ENCODE measurements at regions not wholly inside any gene's neighbourhood (a gene's known extent, or its start where the extent isn't known, plus 50 kb on each side); places are given as distances from the start of the nearest gene placed in this dataset.

- no peak for TF ChIP-seq CTCF (IDR thresholded peaks at IDR 0.05)
- TF ChIP-seq POLR2A (IDR thresholded peaks at IDR 0.05), result no peak
Measured at GRCh38 chr17:68674029-68674925, 73.1 kb upstream of the FAM20A start.

Measured in heart left ventricle (tissue), 13 donors.